ENCODE measurements at regions not wholly inside any gene's neighbourhood (a gene's known extent, or its start where the extent isn't known, plus 50 kb on each side); places are given as distances from the start of the nearest gene placed in this dataset.
"Not testable (repeated sequence)": the region's sequence is repeated elsewhere in the genome, so short reads cannot be mapped to it uniquely, and the experiment has no call there.

DNA sequence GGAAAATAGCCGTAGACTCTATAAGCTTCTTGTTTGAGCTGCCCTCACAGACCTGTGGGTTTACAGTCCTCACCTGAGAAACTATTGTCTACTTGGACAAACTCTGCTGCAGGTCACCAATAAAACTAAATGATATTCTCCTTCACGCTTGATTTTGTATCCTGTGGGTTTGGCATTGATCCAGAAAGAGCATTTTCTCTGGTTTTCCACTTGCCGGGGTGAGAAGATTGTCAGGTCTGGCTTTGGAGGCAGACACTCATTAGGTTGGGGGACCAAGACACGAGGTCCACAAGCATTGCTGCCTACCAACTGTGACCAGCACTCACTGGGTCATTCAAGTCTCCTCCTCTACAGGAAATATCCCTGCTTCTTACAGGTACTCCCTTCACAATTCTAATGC lies 68.5 kb downstream of the CDC14C start:
- H3K27ac ChIP-seq (ENCODE audit: low read length) = no peak overlapping the region
- H3K4me3 ChIP-seq (ENCODE audit: low read length) = no peak overlapping the region
- no peaks in the 10 kb centered on the region for H3K36me3 ChIP-seq (ENCODE audit: control insufficient read depth, insufficient read depth, low read length)
- H3K4me1 ChIP-seq (ENCODE audit: control insufficient read depth, insufficient read depth, low read length) = no peaks in the 10 kb centered on the region
- no peak for DNase-seq
- H3K9me3 ChIP-seq (replicated peaks; ENCODE audit: control insufficient read depth, low read depth, low read length) = no peaks in the 10 kb centered on the region
- WGBS (ENCODE audit: insufficient coverage) = 40% methylated on average over 1 of the region's 4 CpGs
- H3K27me3 ChIP-seq (ENCODE audit: control insufficient read depth, insufficient read depth, low read length) = no peaks in the 10 kb centered on the region

- WGBS (ENCODE audit: insufficient coverage) = 0% methylated on average over 1 of the region's 1 CpG
- no peaks in the 10 kb centered on the region for H3K36me3 ChIP-seq (ENCODE audit: control insufficient read depth, insufficient read depth, low read length)
Measured at GRCh38 chr7:49001610-49002033, 77.3 kb downstream of the CDC14C start.

DNA sequence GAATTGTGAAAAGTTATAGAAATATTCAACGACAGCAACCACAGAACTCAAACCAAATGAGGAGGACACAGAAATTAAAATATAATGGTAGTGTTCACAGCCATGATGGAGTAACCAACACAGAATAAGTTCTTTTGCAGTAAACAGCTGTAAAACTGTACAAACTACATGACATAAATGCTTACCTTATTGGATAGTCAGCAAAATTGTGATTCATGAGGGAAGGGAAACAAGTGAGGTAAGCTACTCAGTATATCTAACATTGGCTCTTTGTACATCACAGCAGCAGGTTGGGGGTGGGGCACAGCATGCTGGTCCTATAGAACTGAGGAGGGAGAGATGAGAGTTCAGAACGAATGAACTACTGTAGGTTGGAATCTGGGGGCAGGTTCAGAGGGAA lies 86.4 kb downstream of the CDC14C start:
- DNase-seq = no peak
- Histone ChIP-seq H3K4me3 (ENCODE audit: low read length) (no peak overlapping the region), H3K27ac (ENCODE audit: low read length) (no peak overlapping the region), H3K4me1 (ENCODE audit: control insufficient read depth, insufficient read depth, low read length) (no peaks in the 10 kb centered on the region), H3K9me3 (replicated peaks; ENCODE audit: control insufficient read depth, low read depth, low read length) (no peaks in the 10 kb centered on the region), H3K36me3 (ENCODE audit: control insufficient read depth, insufficient read depth, low read length) (no peaks in the 10 kb centered on the region), H3K27me3 (ENCODE audit: control insufficient read depth, insufficient read depth, low read length) (no peaks in the 10 kb centered on the region)
- WGBS (ENCODE audit: insufficient coverage) = 47% methylated on average over 1 of the region's 2 CpGs

More at GRCh38 chr7:49001610-49002033, 77.3 kb downstream of the CDC14C start:
- peak; percentile 11 for DNase-seq
- Histone ChIP-seq H3K27me3 (ENCODE audit: control insufficient read depth, insufficient read depth, low read length) (no peaks in the 10 kb centered on the region), H3K4me1 (ENCODE audit: control insufficient read depth, insufficient read depth, low read length) (no peaks in the 10 kb centered on the region), H3K9me3 (replicated peaks; ENCODE audit: control insufficient read depth, low read depth, low read length) (no peaks in the 10 kb centered on the region), H3K4me3 (ENCODE audit: low read length) (no peak overlapping the region), H3K27ac (ENCODE audit: low read length) (no peak overlapping the region)

- Histone ChIP-seq H3K36me3 (ENCODE audit: control insufficient read depth, insufficient read depth, low read length) (no peaks in the 10 kb centered on the region), H3K4me3 (ENCODE audit: low read length) (no peak overlapping the region), H3K4me1 (ENCODE audit: control insufficient read depth, insufficient read depth, low read length) (no peaks in the 10 kb centered on the region), H3K9me3 (replicated peaks; ENCODE audit: control insufficient read depth, low read depth, low read length) (no peaks in the 10 kb centered on the region), H3K27me3 (ENCODE audit: control insufficient read depth, insufficient read depth, low read length) (no peaks in the 10 kb centered on the region), H3K27ac (ENCODE audit: low read length) (no peak overlapping the region)
- 73% methylated on average over 4 of the region's 4 CpGs for WGBS (ENCODE audit: insufficient coverage)
- no peak for DNase-seq
Measured at GRCh38 chr7:49014870-49015269, 90.5 kb downstream of the CDC14C start.

- no peaks in the 10 kb centered on the region for H3K9me3 ChIP-seq (replicated peaks; ENCODE audit: control insufficient read depth, low read depth, low read length)
- no peaks in the 10 kb centered on the region for H3K4me1 ChIP-seq (ENCODE audit: control insufficient read depth, insufficient read depth, low read length)
- no peaks in the 10 kb centered on the region for H3K27me3 ChIP-seq (ENCODE audit: control insufficient read depth, insufficient read depth, low read length)
- no CpG with 5 or more reads among the region's 4 CpGs for WGBS (ENCODE audit: insufficient coverage)
- no peak for DNase-seq
- no peak overlapping the region for H3K4me3 ChIP-seq (ENCODE audit: low read length)
- H3K27ac ChIP-seq (ENCODE audit: low read length) = no peak overlapping the region
- no peaks in the 10 kb centered on the region for H3K36me3 ChIP-seq (ENCODE audit: control insufficient read depth, insufficient read depth, low read length)
Measured at GRCh38 chr7:49020145-49020544, 95.8 kb downstream of the CDC14C start.

DNA sequence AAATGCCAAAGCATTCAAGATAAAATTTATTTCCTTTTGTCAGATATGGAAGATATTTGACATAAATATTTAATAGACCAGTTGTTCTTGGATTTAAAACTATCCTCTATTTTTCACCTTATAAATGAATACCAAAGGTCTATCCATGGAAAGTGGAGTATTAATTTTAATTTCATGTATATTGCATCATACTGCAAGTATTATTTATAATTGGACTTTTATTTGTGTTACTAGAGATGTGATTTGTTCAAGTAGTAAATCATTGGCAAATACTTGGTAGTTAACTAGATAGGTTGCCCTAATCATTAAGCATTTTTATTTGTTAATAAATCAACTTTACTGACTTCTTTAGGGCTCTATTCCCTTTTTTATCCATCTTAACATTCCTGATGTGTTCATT lies 98.1 kb downstream of the CDC14C start:
- no peaks in the 10 kb centered on the region for H3K36me3 ChIP-seq (ENCODE audit: control insufficient read depth, insufficient read depth, low read length)
- H3K9me3 ChIP-seq (replicated peaks; ENCODE audit: control insufficient read depth, low read depth, low read length) = no peaks in the 10 kb centered on the region
- no peaks in the 10 kb centered on the region for H3K4me1 ChIP-seq (ENCODE audit: control insufficient read depth, insufficient read depth, low read length)
- no peaks in the 10 kb centered on the region for H3K27me3 ChIP-seq (ENCODE audit: control insufficient read depth, insufficient read depth, low read length)
- H3K4me3 ChIP-seq (ENCODE audit: low read length) = no peak overlapping the region
- DNase-seq = no peak
- no peak overlapping the region for H3K27ac ChIP-seq (ENCODE audit: low read length)

- Histone ChIP-seq H3K36me3 (ENCODE audit: control insufficient read depth, insufficient read depth, low read length) (no peaks in the 10 kb centered on the region), H3K4me3 (ENCODE audit: low read length) (no peak overlapping the region), H3K4me1 (ENCODE audit: control insufficient read depth, insufficient read depth, low read length) (no peaks in the 10 kb centered on the region), H3K9me3 (replicated peaks; ENCODE audit: control insufficient read depth, low read depth, low read length) (no peaks in the 10 kb centered on the region), H3K27ac (ENCODE audit: low read length) (no peak overlapping the region), H3K27me3 (ENCODE audit: control insufficient read depth, insufficient read depth, low read length) (no peaks in the 10 kb centered on the region)
- 44% methylated on average over 8 of the region's 9 CpGs for WGBS (ENCODE audit: insufficient coverage)
- DNase-seq = peak; percentile 22
Measured at GRCh38 chr7:49023345-49024328, 99.3 kb downstream of the CDC14C start.

DNA sequence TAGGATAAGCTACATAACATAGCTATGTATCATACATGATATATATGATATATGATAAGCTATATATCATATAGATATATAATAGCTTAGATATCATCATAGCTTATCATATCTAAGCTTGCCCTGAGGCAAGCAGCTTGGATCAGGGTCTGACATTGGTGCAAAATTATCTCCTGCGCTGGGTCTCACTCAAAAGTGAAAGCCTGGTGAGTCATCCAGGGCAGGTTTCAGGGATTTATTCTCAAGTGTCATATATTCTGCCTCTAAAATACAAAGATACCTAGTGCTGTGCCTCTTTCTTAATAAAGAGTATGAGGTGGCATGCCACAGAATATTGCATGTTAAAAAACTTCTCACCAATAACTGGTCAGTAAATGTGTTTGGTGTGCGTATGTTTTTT lies 105.9 kb downstream of the CDC14C start:
- Histone ChIP-seq H3K27ac (ENCODE audit: low read length) (no peak overlapping the region), H3K27me3 (ENCODE audit: control insufficient read depth, insufficient read depth, low read length) (no peaks in the 10 kb centered on the region), H3K36me3 (ENCODE audit: control insufficient read depth, insufficient read depth, low read length) (no peaks in the 10 kb centered on the region), H3K4me3 (ENCODE audit: low read length) (no peak overlapping the region), H3K4me1 (ENCODE audit: control insufficient read depth, insufficient read depth, low read length) (no peaks in the 10 kb centered on the region), H3K9me3 (replicated peaks; ENCODE audit: control insufficient read depth, low read depth, low read length) (no peaks in the 10 kb centered on the region)
- DNase-seq = no peak
- no CpG with 5 or more reads among the region's 2 CpGs for WGBS (ENCODE audit: insufficient coverage)

GRCh38 chr7:49033140-49033539 lies 108.8 kb downstream of the CDC14C start:
- no CpG with 5 or more reads among the region's 2 CpGs for WGBS (ENCODE audit: insufficient coverage)
- H3K9me3 ChIP-seq (replicated peaks; ENCODE audit: control insufficient read depth, low read depth, low read length); DNase-seq: not testable (repeated sequence)

DNA sequence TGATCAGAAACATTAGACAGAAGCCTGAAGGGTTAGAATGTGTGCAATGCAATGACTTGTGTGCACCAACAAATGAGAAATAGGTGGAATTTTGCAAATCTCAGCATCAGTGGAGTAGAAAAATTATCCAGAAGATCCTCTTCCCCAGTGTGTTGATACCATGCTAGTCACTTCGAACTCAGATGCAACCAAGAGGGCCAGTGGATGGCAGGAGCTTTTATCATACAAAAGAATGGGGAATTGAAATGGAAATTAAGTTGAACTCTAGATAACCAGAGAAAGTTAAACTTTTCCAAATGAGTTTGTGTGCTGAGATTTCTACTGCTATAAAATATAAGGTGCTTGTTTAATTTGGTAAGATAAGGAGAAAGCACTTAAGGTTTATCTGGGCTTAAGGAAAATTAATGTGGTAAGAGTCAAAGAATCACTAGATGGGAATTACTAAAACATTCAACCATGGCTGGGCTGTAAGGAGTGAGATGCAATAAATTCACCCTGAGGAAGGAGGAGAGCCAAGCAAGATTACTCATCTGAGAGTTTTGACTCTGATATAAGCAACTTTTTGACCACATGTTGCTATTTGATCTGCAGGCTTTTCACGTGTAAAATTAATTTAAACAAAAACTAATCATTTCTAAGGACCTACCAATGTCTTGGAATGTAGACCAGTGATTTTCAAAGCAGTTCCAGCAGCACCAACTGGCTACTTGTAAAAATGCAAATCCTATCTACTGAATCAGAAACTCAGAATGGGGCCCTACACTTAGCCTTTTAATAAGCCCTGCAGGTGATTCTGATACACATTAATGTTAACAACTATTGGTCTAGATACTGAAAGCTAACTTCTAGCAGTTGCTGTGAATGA lies 113.2 kb downstream of the CDC14C start:
- Histone ChIP-seq H3K27me3 (ENCODE audit: control insufficient read depth, insufficient read depth, low read length) (no peaks in the 10 kb centered on the region), H3K9me3 (replicated peaks; ENCODE audit: control insufficient read depth, low read depth, low read length) (no peaks in the 10 kb centered on the region), H3K4me3 (ENCODE audit: low read length) (no peak overlapping the region), H3K36me3 (ENCODE audit: control insufficient read depth, insufficient read depth, low read length) (no peaks in the 10 kb centered on the region), H3K27ac (ENCODE audit: low read length) (no peak overlapping the region), H3K4me1 (ENCODE audit: control insufficient read depth, insufficient read depth, low read length) (no peaks in the 10 kb centered on the region)
- no CpG with 5 or more reads among the region's 2 CpGs for WGBS (ENCODE audit: insufficient coverage)
- no peak for DNase-seq

More at GRCh38 chr7:49033140-49033539, 108.8 kb downstream of the CDC14C start:
- H3K36me3 ChIP-seq (ENCODE audit: control insufficient read depth, insufficient read depth, low read length); H3K27ac ChIP-seq (ENCODE audit: low read length); H3K4me3 ChIP-seq (ENCODE audit: low read length); H3K4me1 ChIP-seq (ENCODE audit: control insufficient read depth, insufficient read depth, low read length); H3K27me3 ChIP-seq (ENCODE audit: control insufficient read depth, insufficient read depth, low read length): not testable (repeated sequence)
